Smooth muscle cell of the brain vasculature (primary cell): ENCODE measurements at regions not wholly inside any gene's neighbourhood (a gene's known extent, or its start where the extent isn't known, plus 50 kb on each side); places are given as distances from the start of the nearest gene placed in this dataset.
"Not testable (repeated sequence)": the region's sequence is repeated elsewhere in the genome, so short reads cannot be mapped to it uniquely, and the experiment has no call there.

Experiments used
- DNase-seq: peaks from one replicate; pipeline ENCODE4 v3.0.0-alpha.2; 2012; ENCODE audit warnings: low read depth, low spot score

GRCh38 chr3:28575746-28576613 lies 227.4 kb upstream of the AZI2 start:
- DNase-seq: no peak

- no peak for DNase-seq
These were observed 228.1 kb upstream of the AZI2 start for GRCh38 chr3:28576614-28577200.

- no peak for DNase-seq
These were observed 229.4 kb upstream of the AZI2 start for GRCh38 chr3:28577941-28578500.

- no peak for DNase-seq
These were observed 237.7 kb upstream of the AZI2 start for GRCh38 chr3:28586325-28586724.

GRCh38 chr3:28587723-28588122 lies 239.1 kb upstream of the AZI2 start:
- no peak for DNase-seq

GRCh38 chr3:28590216-28590615 lies 241.6 kb upstream of the AZI2 start:
- DNase-seq: no peak

- no peak for DNase-seq
These were observed 242.2 kb upstream of the AZI2 start for GRCh38 chr3:28590860-28591259.

GRCh38 chr3:28595372-28595771 lies 246.7 kb upstream of the AZI2 start:
- no peak for DNase-seq

- no peak for DNase-seq
These were observed 248.8 kb upstream of the AZI2 start for GRCh38 chr3:28597452-28597851.

- DNase-seq: no peak
These were observed 249.5 kb upstream of the AZI2 start for GRCh38 chr3:28598165-28598564.

GRCh38 chr3:28601291-28601690 lies 252.7 kb upstream of the AZI2 start:
- no peak for DNase-seq

GRCh38 chr3:28606283-28606682 lies 257.7 kb upstream of the AZI2 start:
- DNase-seq: no peak

- DNase-seq: no peak
These were observed 263.6 kb upstream of the AZI2 start for GRCh38 chr3:28612232-28612631.

GRCh38 chr3:28613511-28614106 lies 265.0 kb upstream of the AZI2 start:
- no peak for DNase-seq

GRCh38 chr3:28615071-28615470 lies 266.4 kb upstream of the AZI2 start:
- DNase-seq: no peak

- DNase-seq: no peak
These were observed 267.3 kb upstream of the AZI2 start for GRCh38 chr3:28615971-28616370.

GRCh38 chr3:28617821-28618220 lies 269.2 kb upstream of the AZI2 start:
- DNase-seq: no peak

GRCh38 chr3:28623106-28623505 lies 274.5 kb upstream of the AZI2 start:
- no peak for DNase-seq

- no peak for DNase-seq
These were observed 275.5 kb upstream of the AZI2 start for GRCh38 chr3:28624084-28624483.

GRCh38 chr3:28627843-28628242 lies 279.2 kb upstream of the AZI2 start:
- DNase-seq: not testable (repeated sequence)

- DNase-seq: no peak
These were observed 285.4 kb upstream of the AZI2 start for GRCh38 chr3:28634019-28634418.

GRCh38 chr3:28637742-28638141 lies 289.1 kb upstream of the AZI2 start:
- no peak for DNase-seq

GRCh38 chr3:28645149-28645548 lies 296.5 kb upstream of the AZI2 start:
- DNase-seq: no peak
